ENCODE measurements at regions not wholly inside any gene's neighbourhood (a gene's known extent, or its start where the extent isn't known, plus 50 kb on each side); places are given as distances from the start of the nearest gene placed in this dataset.

DNA sequence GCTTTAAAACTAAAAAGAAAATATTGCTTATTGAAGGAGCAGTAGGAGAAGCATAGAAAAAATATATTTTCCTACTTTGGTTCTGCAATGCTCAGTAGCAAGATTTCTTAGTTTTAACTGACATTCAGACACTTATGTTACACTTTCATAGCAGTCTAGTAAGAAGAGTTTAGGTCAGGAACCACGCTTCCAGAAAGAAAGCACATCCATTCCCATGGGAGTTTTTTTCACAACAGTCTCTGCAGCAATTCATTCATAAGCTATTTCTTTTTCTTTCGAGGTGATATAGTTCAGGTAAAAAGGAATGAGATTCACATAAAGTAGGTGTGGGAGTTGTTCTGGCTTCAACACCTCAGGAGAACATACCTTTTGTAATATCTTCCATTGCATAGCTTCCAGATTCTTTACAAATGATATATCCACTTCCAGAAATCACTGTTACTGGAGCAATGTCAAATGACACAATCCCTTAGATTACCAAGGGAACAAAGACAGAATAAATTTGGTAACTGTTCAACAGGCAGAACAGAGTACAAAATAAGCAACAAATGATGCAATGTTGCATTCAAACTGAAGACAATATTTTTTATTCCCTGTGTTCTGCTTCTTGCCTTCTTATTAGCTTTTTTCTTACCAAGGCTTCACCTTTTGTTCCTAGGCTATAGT lies 95.2 kb upstream of the GULP1 start:
- intact Hi-C loops (cut with DNase I) = no loop called here
- Histone ChIP-seq H3K4me1 (no peaks in the 10 kb centered on the region), H3K27ac (no peak overlapping the region), H3K4me3 (no peak overlapping the region), H3K36me3 (replicated peaks in 1 of 2; ENCODE audit: insufficient read depth in 1 of 2, low read depth in 2 of 2) (no peaks in the 10 kb centered on the region), H3K9me3 (no peaks in the 10 kb centered on the region), H3K27me3 (no peaks in the 10 kb centered on the region)
- ATAC-seq = no peak
- no peak for DNase-seq
- WGBS, 2 donors = 81 to 87% methylated on average over 2 of the region's 2 CpGs
- TF ChIP-seq POLR2A (IDR thresholded peaks at IDR 0.05) = no peak
- TF ChIP-seq, protein P1, sequence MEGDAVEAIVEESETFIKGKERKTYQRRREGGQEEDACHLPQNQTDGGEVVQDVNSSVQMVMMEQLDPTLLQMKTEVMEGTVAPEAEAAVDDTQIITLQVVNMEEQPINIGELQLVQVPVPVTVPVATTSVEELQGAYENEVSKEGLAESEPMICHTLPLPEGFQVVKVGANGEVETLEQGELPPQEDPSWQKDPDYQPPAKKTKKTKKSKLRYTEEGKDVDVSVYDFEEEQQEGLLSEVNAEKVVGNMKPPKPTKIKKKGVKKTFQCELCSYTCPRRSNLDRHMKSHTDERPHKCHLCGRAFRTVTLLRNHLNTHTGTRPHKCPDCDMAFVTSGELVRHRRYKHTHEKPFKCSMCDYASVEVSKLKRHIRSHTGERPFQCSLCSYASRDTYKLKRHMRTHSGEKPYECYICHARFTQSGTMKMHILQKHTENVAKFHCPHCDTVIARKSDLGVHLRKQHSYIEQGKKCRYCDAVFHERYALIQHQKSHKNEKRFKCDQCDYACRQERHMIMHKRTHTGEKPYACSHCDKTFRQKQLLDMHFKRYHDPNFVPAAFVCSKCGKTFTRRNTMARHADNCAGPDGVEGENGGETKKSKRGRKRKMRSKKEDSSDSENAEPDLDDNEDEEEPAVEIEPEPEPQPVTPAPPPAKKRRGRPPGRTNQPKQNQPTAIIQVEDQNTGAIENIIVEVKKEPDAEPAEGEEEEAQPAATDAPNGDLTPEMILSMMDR (IDR thresholded peaks at IDR 0.05) = no peak

DNA sequence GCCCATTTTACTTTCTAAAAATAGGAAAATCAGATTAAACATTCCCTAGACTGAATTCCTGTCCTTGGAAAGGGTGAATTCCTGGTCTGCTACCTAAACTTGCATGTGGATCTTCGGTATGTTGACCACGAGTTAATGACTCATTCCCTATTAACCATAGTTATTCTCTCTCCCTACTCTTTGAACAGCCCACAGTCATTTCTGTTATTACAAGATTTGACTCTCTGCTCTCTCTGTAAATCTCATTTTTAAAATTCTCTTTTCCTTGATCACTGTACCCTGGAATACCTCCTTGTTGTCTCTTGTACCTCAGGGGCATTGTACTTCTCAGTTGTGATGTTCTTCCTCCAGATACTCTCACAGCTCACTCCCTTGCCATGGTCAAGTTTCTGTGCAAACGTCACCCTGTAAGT lies 92.0 kb upstream of the GULP1 start:
- H3K27me3 ChIP-seq = no peaks in the 10 kb centered on the region
- ATAC-seq = no peak
- H3K4me3 ChIP-seq = no peak overlapping the region
- DNase-seq = no peak
- intact Hi-C loops (cut with DNase I) = no loop called here
- H3K9me3 ChIP-seq = no peaks in the 10 kb centered on the region
- 84 to 87% methylated on average over 3 of the region's 3 CpGs for WGBS, 2 donors
- no peaks in the 10 kb centered on the region for H3K36me3 ChIP-seq (replicated peaks in 1 of 2; ENCODE audit: insufficient read depth in 1 of 2, low read depth in 2 of 2)
- no peak overlapping the region for H3K27ac ChIP-seq
- H3K4me1 ChIP-seq = no peaks in the 10 kb centered on the region
- TF ChIP-seq, protein P1 (IDR thresholded peaks at IDR 0.05) = no peak
- TF ChIP-seq POLR2A (IDR thresholded peaks at IDR 0.05) = no peak

DNA sequence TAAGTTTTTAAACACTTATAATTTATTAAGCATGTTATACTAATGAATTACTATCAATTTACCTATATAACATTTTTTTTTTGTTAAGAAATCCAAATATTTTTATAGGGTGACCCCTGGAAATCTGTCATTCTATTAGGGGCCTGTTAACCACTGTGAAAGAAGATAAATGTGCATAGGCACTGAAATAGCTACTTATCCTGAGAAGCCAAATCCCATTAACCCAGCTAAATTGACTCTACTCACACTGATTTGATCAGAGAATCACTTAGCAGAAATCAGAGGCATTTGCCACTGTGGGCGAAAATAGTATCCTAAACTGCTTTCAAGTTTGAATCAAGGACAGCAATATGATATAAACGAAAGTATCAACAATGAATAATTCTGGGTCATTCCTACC lies 90.0 kb upstream of the GULP1 start:
- intact Hi-C loops (cut with DNase I) = no loop called here
- WGBS, 2 donors = 92% methylated on average over 2 of the region's 2 CpGs
- ATAC-seq (no peak), DNase-seq (no peak)
- no peak overlapping the region for H3K4me3 ChIP-seq
- no peaks in the 10 kb centered on the region for H3K27me3 ChIP-seq
- no peaks in the 10 kb centered on the region for H3K4me1 ChIP-seq
- no peaks in the 10 kb centered on the region for H3K9me3 ChIP-seq
- no peak overlapping the region for H3K27ac ChIP-seq
- TF ChIP-seq, protein P1 (IDR thresholded peaks at IDR 0.05) = no peak
- no peak for TF ChIP-seq POLR2A (IDR thresholded peaks at IDR 0.05)
- no peaks in the 10 kb centered on the region for H3K36me3 ChIP-seq (replicated peaks in 1 of 2; ENCODE audit: insufficient read depth in 1 of 2, low read depth in 2 of 2)

DNA sequence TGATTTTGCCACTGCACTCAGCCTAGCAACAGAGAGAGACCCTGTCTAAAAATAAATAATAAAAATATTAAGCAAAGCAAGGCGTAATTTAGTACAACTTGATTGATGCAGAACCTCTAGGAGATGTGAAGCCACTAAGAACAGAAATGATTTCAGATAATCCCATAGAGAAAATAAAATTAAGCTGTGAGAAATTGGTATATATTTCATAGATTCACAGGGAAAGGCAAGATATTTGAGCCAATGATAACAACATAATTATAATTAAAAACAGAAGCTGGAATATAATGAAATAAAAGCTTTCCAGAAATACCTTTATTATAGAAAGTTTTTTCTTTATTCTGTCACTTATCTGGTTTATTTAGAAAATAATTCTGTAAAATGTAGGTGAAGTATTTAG lies 88.9 kb upstream of the GULP1 start:
- H3K4me3 ChIP-seq = no peak overlapping the region
- no peak for DNase-seq
- TF ChIP-seq, protein P1 (IDR thresholded peaks at IDR 0.05) = no peak
- no peak for TF ChIP-seq POLR2A (IDR thresholded peaks at IDR 0.05)
- WGBS, 2 donors = 93 to 96% methylated on average over 1 of the region's 1 CpG
- H3K36me3 ChIP-seq (replicated peaks in 1 of 2; ENCODE audit: insufficient read depth in 1 of 2, low read depth in 2 of 2) = no peaks in the 10 kb centered on the region
- H3K4me1 ChIP-seq = no peaks in the 10 kb centered on the region
- intact Hi-C loops (cut with DNase I) = no loop called here
- H3K27me3 ChIP-seq = no peaks in the 10 kb centered on the region
- no peak overlapping the region for H3K27ac ChIP-seq
- ATAC-seq = no peak
- no peaks in the 10 kb centered on the region for H3K9me3 ChIP-seq

DNA sequence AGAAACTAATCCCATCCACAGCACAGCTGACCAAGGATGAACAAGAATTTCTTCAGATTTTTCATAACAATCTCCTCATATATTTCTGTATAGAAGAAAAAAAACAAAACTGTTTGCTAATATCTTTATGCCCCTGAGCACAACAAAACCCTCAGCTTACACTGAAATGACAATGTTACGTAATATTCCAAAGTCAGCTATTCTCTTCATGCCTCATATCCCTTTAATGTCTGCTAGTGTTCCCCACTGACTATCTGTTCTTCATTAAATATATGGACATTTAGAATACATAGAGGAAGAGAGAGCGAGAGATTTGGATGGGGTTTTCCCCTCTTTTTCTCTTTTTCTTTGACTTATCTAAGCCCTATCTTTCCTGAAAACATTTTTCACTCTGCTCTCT lies 87.9 kb upstream of the GULP1 start:
- Histone ChIP-seq H3K9me3 (no peaks in the 10 kb centered on the region), H3K27me3 (no peaks in the 10 kb centered on the region)
- intact Hi-C loops (cut with DNase I) = no loop called here

More for the DNA sequence above, 87.9 kb upstream of the GULP1 start:
- H3K36me3 ChIP-seq (replicated peaks in 1 of 2; ENCODE audit: insufficient read depth in 1 of 2, low read depth in 2 of 2) = no peaks in the 10 kb centered on the region
- DNase-seq (no peak), ATAC-seq (no peak)
- no peak overlapping the region for H3K27ac ChIP-seq
- no peak overlapping the region for H3K4me3 ChIP-seq
- TF ChIP-seq POLR2A (IDR thresholded peaks at IDR 0.05) = no peak
- TF ChIP-seq, protein P1 (IDR thresholded peaks at IDR 0.05) = no peak
- H3K4me1 ChIP-seq = no peaks in the 10 kb centered on the region
- 88 to 90% methylated on average over 2 of the region's 2 CpGs for WGBS, 2 donors

Data from body of pancreas (tissue), 4 donors.